NCI-H128 (cell line): ENCODE measurements at regions not wholly inside any gene's neighbourhood (a gene's known extent, or its start where the extent isn't known, plus 50 kb on each side); places are given as distances from the start of the nearest gene placed in this dataset.
"Not testable (repeated sequence)": the region's sequence is repeated elsewhere in the genome, so short reads cannot be mapped to it uniquely, and the experiment has no call there.

ENCODE experiments used
- DNase-seq: peaks from one replicate; lab custom pipeline; 2025; ENCODE audit not compliant: unreplicated experiment; lab: John Stamatoyannopoulos, UW

DNA sequence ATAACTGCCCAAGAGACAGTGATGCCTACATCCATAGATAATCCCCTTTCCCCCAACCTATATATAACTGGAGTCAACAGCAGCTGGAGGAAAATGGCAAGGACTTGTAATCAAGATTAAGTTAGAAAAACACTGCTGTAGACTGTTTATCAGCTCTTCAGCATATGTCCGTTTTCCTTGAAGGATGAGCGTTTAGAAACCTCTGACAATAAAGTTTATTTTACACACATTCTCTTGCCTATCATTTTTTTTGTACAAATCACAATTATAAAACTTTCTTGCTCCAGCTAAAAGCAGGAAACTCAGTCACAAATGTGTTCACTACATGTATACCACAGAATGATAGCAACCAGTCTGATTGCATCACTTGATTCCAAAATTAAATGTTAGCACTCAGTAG is 50.8 kb downstream of the PPIAL4G start:
- DNase-seq, result not testable (repeated sequence)

DNA sequence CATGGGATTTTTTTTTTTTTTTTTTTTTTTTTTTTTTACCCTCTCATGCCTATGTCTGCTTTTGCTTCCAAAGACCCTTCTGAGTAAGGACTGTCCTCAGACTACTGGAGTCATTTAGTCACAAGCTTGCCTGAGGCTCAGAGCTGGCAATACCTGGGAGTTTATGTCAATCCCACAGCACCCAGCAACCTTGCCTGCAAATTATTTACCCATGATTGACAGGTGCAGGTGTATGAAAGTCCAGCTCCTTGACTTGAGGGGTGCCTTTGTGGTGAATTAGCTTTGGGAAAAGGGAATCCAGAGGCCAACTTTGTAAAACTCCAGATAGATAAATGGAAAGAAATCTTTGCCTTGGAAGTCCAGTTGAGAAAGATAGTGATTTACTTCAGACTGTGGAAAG is 53.2 kb downstream of the PPIAL4G start:
- DNase-seq, result not testable (repeated sequence)

DNA sequence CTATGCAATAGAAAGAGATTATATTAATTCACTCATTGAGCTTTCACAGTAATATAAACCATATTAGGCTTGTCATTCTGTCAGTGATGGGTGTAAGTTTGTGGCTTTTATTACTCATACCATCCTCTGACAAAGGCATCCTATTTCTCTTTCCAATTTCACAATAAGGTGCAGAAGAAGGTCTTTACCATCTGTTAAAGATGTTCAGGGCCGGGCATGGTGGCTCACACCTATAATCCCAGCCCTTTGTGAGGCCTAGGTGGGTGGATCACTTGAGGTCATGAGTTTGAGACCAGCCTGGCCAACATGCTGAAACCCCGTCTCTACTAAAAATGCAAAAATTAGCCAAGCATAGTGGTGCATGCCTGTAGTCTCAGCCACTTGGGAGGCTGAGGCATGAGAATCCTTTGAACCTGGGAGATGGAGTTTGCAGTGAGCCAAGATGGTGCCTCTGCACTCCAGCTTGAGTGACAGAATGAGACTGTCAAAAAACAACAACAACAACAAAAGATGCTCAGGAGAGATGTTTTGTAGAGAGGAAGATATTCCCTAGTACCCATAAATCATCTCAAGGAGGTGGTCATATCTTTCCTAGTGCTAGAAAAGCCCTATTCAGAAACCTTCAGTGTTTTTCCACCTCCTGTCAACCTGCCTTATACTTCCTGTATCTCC is 56.0 kb downstream of the PPIAL4G start:
- DNase-seq, result not testable (repeated sequence)

DNA sequence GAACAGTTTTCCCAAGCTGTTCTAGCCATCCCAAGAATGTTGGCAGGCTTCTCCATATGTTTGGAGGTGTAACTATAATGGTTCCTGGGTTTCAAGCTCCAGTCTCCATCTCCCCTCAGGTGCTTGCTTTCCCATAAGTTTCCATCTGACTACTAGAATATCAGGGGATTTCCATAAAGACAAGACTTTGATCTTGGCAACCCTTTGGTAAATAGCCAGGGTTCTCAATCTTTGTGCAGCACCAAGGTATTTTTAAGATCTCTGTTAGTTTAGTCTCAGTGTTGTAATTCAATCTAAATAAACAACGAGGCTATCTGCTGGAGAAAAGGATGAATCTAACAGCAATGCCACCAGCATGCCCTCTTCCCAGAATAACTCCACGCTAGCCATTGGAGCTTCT is 56.7 kb downstream of the PPIAL4G start:
- DNase-seq, result not testable (repeated sequence)

DNA sequence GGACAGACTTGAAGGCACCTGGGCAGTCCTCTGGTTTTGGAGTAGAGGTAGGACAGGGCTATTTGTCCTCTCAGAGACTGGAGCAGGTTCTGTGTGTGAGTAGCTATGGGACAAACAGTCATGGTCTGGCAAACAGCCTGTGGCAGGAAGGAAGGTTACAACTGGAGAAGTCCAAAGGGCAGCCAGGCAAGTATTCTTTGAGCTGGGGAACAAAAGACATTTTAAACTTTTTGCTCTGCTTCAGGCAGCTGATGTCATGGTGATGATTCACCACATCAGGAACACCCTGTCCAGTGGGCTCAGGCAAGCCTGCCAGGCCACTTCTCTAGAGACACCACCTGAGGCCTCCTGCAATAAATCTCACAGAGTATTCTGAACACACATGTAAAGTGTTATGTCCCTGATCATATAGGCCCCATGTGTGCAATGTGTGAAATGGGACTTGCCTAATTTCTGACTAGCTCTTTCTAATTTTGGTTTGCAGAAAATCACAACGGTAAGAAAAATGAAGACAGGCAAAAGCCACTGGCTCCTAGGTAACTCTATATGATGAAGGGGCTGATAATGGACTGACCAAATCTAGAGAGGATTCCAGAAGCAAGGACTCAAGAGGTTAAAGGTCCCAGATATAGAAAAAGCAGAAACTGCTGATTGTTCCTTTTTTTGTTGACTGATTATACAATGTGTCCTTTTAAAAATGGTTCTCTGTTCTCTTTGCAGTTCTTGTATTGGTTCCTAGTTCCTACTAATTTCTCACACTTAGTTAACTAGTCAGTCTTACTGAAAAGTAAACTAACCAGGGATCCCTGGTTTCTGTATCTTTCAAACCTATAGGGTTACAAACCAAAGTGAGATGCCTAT is 58.7 kb downstream of the PPIAL4G start:
- not testable (repeated sequence) for DNase-seq

- DNase-seq, result not testable (repeated sequence)
Measured at GRCh38 chr1:148422921-148423320, 60.2 kb downstream of the PPIAL4G start.

- DNase-seq, result not testable (repeated sequence)
Measured at GRCh38 chr1:148417241-148417640, 65.9 kb downstream of the PPIAL4G start.

DNA sequence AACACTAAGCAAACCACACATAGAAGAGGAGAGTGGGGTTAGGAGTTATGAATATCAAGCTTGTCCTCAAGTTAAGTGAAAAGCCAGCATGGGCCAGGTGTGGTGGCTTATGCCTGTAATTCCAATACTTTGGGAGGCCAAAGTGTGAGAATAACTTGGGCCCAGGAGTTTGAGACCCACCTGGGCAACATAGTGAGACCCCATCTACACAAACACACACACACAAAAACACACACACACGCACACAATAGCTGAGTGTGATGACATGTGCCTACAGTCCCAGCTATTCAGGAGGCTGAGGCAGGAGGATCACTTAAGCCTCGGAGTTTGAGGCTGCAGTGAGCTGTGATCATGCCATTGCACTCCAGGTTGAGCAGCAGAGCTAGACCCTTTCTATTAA is 69.7 kb downstream of the PPIAL4G start:
- DNase-seq, result not testable (repeated sequence)

GRCh38 chr1:148404786-148405568 is 78.1 kb downstream of the PPIAL4G start:
- not testable (repeated sequence) for DNase-seq

DNA sequence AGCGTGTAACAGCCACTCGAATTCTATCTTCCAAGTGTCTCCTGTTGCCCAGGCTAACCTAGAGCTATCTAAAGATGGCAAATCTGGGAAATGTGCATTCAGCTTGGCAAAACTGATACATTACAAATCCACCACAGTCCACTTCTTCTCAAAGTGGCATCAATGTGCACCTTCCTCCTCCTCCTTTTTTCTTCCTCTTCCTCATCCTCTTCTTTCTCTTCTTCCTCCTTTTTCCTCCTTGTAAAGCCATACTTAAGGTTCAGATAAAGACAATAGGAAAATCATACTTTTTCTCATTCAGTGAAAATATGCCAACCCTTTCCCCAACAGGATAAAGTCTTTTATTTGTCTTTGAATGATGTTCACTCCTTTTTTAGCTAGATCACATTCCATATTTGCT is 79.2 kb downstream of the PPIAL4G start:
- not testable (repeated sequence) for DNase-seq

GRCh38 chr1:148403085-148403456 is 80.0 kb downstream of the PPIAL4G start:
- DNase-seq, result not testable (repeated sequence)

DNA sequence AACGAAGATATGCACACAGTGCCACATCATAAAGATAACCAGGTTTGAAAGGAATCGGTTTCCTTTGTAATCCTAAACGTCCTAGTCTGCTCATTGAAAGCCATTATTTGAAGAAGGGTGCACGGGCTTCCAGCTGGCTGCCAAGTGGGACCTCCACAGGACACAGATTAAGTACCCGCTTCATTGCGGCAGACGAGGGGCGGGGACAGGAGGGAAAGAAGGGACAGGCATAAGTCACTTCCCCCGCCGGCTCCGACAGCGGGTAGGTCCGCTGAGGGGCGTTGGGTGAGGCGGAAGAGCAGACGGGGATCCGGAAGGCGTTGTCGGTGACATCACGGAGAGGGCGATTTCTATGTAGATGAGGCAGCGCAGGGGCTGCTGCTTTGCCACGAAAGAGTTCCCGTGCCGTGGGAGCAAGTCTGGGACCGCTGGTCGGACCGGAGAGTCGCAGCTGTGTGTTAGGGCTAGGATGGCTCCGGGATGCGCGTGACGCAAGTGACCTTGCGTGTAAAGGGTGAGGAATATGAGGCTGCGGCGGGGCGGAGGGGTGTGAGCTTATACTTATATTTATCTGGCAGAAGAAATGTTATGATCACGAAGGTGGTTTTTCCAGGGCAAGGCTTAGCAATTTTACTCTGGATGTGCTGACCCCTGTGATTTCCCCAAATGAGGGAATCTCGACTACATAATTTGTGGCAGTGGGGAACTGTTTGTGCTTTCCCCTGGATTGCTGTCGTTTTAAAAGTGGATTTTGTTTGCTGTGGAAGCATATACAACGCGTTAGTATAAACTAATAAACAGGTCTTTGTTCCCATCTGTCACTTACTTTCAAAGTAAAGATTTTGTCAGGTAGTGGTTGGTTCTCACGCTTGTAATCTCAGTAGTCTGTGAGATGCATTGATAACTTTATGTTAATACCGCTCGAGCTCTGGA is 80.7 kb downstream of the PPIAL4G start:
- peak; percentile 59 for DNase-seq

- not testable (repeated sequence) for DNase-seq
Measured at GRCh38 chr1:148397516-148397915, 85.6 kb downstream of the PPIAL4G start.

DNA sequence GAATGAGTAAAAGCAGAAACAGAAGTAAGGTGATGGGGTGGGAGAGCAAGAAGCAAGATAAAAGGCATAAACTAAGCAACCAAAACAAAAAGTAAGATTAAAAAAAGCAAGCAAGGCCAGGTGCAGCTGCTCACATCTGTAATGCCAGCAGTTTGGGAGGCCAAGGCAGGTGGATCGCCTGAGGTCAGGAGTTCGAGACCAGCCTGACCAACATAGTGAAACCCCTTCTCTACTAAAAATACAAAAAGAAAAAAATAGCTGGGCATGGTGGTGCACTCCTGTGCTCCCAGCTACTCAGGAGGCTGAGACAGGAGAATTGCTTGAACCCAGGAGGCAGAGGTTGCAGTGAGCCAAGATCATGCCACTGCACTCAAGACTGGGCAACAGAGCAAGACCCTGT is 90.6 kb downstream of the PPIAL4G start:
- not testable (repeated sequence) for DNase-seq

- DNase-seq, result not testable (repeated sequence)
Measured at GRCh38 chr1:148391323-148391722, 91.8 kb downstream of the PPIAL4G start.

- no peak for DNase-seq
Measured at GRCh38 chr1:148389027-148389339, 94.1 kb downstream of the PPIAL4G start.

DNA sequence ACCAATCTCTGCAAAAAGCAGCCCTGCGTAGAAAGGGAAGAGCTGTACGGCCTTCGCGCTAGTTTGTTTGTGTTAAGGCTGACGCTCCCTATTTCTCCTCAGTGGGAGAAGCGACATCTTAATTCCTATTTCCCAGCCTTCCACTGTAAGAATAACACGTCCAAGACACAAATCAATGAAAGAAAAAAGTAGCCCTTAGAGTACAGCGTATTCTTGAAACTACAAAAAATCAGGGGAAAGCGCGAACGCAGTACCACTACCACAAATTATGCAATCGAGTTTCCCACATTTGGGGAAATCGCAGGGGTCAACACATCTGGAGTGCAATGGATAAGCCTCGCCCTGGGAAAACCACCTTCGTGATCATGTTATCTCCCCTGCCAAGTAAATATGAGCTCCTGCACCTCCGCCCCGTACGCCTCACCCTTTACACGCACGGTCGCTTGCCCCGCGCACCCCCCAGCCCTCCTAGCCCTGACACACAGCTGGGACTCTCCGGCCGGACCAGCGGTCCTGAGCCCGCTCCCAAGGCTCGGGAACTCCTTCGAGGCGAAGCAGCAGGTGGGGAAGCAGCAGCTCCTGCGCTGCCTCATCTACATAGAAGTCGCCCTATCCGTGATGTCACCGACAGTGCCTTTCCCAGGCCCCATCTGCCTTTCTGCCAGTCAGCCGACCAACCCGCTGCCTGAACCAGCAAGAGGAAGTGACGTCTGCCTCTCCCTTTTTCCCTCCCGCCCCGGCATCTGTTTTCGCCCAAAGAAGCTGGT is 94.7 kb downstream of the PPIAL4G start:
- DNase-seq, result no peak

DNA sequence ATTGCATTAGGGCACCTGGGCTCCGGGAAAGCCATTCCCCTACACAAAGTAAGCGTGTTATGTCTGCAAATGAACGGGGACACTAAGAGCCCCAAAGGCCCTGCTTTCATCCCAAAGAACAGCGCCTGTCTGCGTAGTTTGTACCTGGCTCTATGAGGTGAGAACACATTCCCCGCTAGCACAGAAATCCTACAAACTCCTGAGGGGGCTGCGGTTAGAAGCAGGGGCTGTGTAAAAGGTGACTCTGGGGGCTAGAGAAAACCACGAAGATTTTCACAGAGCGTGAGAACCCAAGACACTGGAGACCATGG is 95.2 kb downstream of the PPIAL4G start:
- DNase-seq, result not testable (repeated sequence)

- DNase-seq, result not testable (repeated sequence)
Measured at GRCh38 chr1:148387122-148387948, 95.8 kb downstream of the PPIAL4G start.
